ENCODE measurements at regions not wholly inside any gene's neighbourhood (a gene's known extent, or its start where the extent isn't known, plus 50 kb on each side); places are given as distances from the start of the nearest gene placed in this dataset.
"Not testable (repeated sequence)": the region's sequence is repeated elsewhere in the genome, so short reads cannot be mapped to it uniquely, and the experiment has no call there.

- no peak overlapping the region for H3K27ac ChIP-seq
- TF ChIP-seq, protein P1, sequence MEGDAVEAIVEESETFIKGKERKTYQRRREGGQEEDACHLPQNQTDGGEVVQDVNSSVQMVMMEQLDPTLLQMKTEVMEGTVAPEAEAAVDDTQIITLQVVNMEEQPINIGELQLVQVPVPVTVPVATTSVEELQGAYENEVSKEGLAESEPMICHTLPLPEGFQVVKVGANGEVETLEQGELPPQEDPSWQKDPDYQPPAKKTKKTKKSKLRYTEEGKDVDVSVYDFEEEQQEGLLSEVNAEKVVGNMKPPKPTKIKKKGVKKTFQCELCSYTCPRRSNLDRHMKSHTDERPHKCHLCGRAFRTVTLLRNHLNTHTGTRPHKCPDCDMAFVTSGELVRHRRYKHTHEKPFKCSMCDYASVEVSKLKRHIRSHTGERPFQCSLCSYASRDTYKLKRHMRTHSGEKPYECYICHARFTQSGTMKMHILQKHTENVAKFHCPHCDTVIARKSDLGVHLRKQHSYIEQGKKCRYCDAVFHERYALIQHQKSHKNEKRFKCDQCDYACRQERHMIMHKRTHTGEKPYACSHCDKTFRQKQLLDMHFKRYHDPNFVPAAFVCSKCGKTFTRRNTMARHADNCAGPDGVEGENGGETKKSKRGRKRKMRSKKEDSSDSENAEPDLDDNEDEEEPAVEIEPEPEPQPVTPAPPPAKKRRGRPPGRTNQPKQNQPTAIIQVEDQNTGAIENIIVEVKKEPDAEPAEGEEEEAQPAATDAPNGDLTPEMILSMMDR (conservative IDR thresholded peaks at IDR 0.05), result no peak
- no peak for TF ChIP-seq ZFX (IDR thresholded peaks at IDR 0.05)
Measured at GRCh38 chr6:71080826-71081225, 124.0 kb upstream of the B3GAT2 start.

DNA sequence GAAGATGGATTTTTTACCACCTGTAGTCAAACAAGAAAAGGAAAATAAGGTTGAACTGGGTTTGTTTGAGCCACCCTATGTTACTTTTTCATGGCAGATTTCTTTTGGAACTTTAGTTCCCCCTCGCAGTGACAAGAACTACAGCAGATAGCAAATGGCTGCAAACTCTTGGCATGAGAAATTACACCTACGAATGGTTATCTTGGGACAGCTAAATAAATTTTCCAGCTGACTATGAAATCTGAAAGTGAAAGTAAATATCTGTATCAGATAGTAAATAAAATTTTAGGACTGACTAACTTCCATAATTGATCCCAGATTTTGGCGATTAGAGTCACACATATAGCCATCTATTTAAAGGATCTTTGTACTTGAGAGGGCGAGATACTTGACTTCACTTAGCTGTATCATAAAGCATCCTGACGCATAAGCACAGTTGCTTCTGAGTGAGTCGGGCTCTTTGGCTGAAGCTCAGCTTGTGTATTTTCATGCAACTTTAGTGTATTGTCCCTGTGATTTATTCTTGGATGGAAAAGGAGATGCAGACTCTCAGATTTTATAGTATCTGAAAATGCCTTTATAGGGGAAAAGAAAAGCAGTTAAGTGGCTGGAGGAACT is 125.3 kb upstream of the B3GAT2 start:
- TF ChIP-seq, protein P1 (conservative IDR thresholded peaks at IDR 0.05), result no peak
- TF ChIP-seq ZFX (IDR thresholded peaks at IDR 0.05), result no peak
- no peak overlapping the region for H3K27ac ChIP-seq

DNA sequence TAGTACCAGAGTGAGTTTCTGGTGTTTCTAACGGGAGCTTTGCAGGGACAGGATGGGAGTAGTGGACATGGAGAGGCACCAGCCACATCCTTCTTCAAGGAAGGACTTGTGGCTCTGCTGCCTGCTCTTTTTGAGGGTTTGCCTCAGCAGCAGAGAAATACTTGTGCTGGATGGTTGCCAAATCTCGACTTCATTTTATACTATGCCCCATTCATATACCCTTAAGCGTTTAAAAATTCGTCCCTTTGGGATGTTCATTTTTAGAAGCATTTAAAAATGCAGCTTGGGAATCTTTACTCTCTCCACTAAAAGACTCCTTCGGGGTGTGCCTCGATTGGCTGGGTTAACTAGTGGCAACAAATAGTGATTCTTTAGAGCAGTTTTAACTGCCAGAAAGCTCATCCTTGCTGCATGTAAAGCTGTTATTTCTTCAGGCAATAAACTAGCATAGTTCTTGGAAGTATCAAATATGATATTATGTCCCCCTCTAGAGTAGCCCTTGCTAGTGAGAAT is 126.5 kb upstream of the B3GAT2 start:
- TF ChIP-seq, protein P1 (conservative IDR thresholded peaks at IDR 0.05), result no peak
- no peak for TF ChIP-seq ZFX (IDR thresholded peaks at IDR 0.05)
- no peak overlapping the region for H3K27ac ChIP-seq

DNA sequence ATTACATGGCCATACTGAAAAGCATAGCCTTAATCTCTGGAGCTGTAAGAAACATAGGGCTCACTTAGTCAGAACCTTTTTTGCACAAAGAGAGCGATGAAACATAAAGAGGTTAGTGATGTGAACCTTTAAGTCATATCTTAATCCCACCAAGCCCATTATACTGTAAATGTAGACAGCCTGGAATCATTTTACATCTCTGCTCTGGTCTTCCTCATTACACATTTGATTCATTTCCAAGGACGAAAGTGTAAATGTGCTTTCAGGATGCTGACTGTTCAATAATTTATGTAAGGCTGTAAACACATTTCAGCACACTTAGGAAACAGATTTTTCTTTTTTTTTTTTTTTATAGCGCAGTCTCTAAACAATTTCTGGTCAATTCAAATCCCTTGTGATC is 131.3 kb upstream of the B3GAT2 start:
- H3K27ac ChIP-seq, result no peak overlapping the region
- no peak for TF ChIP-seq ZFX (IDR thresholded peaks at IDR 0.05)
- TF ChIP-seq, protein P1 (conservative IDR thresholded peaks at IDR 0.05), result no peak

DNA sequence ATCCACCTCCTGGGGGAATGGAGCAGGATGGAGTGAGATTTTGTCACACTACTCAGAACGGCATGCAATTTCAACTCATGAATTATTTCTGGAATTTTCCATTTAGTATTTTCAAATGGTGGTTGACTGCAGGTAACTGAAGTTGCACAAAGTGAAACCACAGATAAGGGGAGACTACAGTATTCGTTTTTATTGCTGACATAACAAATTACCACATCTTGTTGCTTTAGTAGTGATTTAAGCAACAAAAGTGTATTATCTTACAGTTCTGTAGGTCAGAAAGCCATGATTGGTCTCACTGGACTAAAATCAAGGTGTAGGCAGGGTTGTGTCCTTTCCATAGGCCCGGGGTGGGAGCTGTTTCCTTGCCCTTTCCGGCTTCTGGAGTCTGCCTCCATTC is 133.4 kb upstream of the B3GAT2 start:
- TF ChIP-seq ZFX (IDR thresholded peaks at IDR 0.05), result no peak
- TF ChIP-seq, protein P1 (conservative IDR thresholded peaks at IDR 0.05), result no peak
- no peak overlapping the region for H3K27ac ChIP-seq

GRCh38 chr6:71091167-71091566 is 134.3 kb upstream of the B3GAT2 start:
- no peak for TF ChIP-seq ZFX (IDR thresholded peaks at IDR 0.05)
- TF ChIP-seq, protein P1 (conservative IDR thresholded peaks at IDR 0.05), result no peak
- no peak overlapping the region for H3K27ac ChIP-seq

- H3K27ac ChIP-seq, result no peak overlapping the region
- TF ChIP-seq, protein P1 (conservative IDR thresholded peaks at IDR 0.05), result no peak
- TF ChIP-seq ZFX (IDR thresholded peaks at IDR 0.05), result no peak
Measured at GRCh38 chr6:71091956-71092355, 135.1 kb upstream of the B3GAT2 start.

- not testable (repeated sequence) for H3K27ac ChIP-seq
Measured at GRCh38 chr6:71097264-71097663, 140.4 kb upstream of the B3GAT2 start.
